ENCODE measurements at regions not wholly inside any gene's neighbourhood (a gene's known extent, or its start where the extent isn't known, plus 50 kb on each side); places are given as distances from the start of the nearest gene placed in this dataset.

- TF ChIP-seq ZNF34 (CRISPR knock-in tag; IDR thresholded peaks at IDR 0.05; ENCODE audit: borderline replicate concordance) (no peak), ZNF205 (CRISPR knock-in tag; IDR thresholded peaks at IDR 0.05) (no peak), ATF5 (CRISPR knock-in tag; IDR thresholded peaks at IDR 0.05; ENCODE audit: low read depth) (no peak), SMAD9 (CRISPR knock-in tag; IDR thresholded peaks at IDR 0.05) (no peak), TCF7 (IDR thresholded peaks at IDR 0.05; ENCODE audit: low read depth) (no peak), POLR2AphosphoS2 (IDR thresholded peaks at IDR 0.05; ENCODE audit: low read depth, low read length) (no peak), ZNF282 (IDR thresholded peaks at IDR 0.05; ENCODE audit: partially characterized antibody) (no peak), EHMT2 (IDR thresholded peaks at IDR 0.05; ENCODE audit: borderline replicate concordance, low read depth, low read length) (no peak), SPEN (CRISPR knock-in tag; IDR thresholded peaks at IDR 0.05; ENCODE audit: low read depth) (no peak), ZNF335 (CRISPR knock-in tag; IDR thresholded peaks at IDR 0.05) (no peak), TSC22D2 (CRISPR knock-in tag; IDR thresholded peaks at IDR 0.05; ENCODE audit: borderline replicate concordance) (no peak)
Measured at GRCh38 chr9:107836300-107836699, 346.7 kb upstream of the KLF4 start (continued).

- H3K27ac ChIP-seq (ENCODE audit: extremely low read length, insufficient read depth, low read length) = no peak overlapping the region
- 10% methylated on average over 4 of the region's 4 CpGs for WGBS (ENCODE audit: low lambda C conversion rate)
- FAIRE-seq (no peak), DNase-seq (ENCODE audit: low spot score) (no peak), ATAC-seq (no peak)
- H3K79me2 ChIP-seq (ENCODE audit: insufficient read depth, low read length) = no peaks in the 10 kb centered on the region
- no peaks in the 10 kb centered on the region; a peak in 1 of 5 replicates for H3K27me3 ChIP-seq (ENCODE audit: control insufficient read depth in 1 of 2, insufficient read depth in 2 of 2, low read length in 2 of 2)
- H3K4me1 ChIP-seq (ENCODE audit: insufficient read depth, low read length) = no peaks in the 10 kb centered on the region
- H4K20me1 ChIP-seq (ENCODE audit: insufficient read depth, low read length) = no peaks in the 10 kb centered on the region
- no peak overlapping the region for H2AFZ ChIP-seq (ENCODE audit: low read length)
- H3K4me3 ChIP-seq (replicated peaks in 1 of 3; ENCODE audit: insufficient read depth in 1 of 3, low read depth in 2 of 3, low read length in 3 of 3) = no peak overlapping the region
- no peaks in the 10 kb centered on the region for H3K36me3 ChIP-seq (replicated peaks in 1 of 2; ENCODE audit: control insufficient read depth in 1 of 2, insufficient read depth in 2 of 2, low read length in 2 of 2)
- ChIA-PET CTCF (ENCODE audit: low intra/inter-chr PET ratio, low total read pairs) (no interaction called here), POLR2A (no interaction called here)
- intact Hi-C loops (cut with micrococcal nuclease; ENCODE audit: unreplicated experiment) = no loop called here
- in situ Hi-C loops (cut with HindIII; ENCODE audit: extremely low pct_ligation_motif_present, low pct_unique_long_range_greater_than_20kb) = no loop called here
- no peak overlapping the region for H3K4me2 ChIP-seq (ENCODE audit: low read depth, low read length)
- H3K9me3 ChIP-seq (ENCODE audit: low read length) = no peaks in the 10 kb centered on the region
- no peak overlapping the region for H3K9ac ChIP-seq (ENCODE audit: insufficient read depth, low read depth, low read length)
- no TSS peak for BruUV-seq (replicated peaks)
- TF ChIP-seq AGO2 (optimal IDR thresholded peaks at IDR 0.05; ENCODE audit: low read depth, low read length) = no peak
- no peak for TF ChIP-seq HIC2 (CRISPR knock-in tag; IDR thresholded peaks at IDR 0.05; ENCODE audit: low read depth)
- no peak for TF ChIP-seq PATZ1 (CRISPR knock-in tag; IDR thresholded peaks at IDR 0.05)
- TF ChIP-seq ZNF142 (CRISPR knock-in tag; IDR thresholded peaks at IDR 0.05) = no peak
Measured at GRCh38 chr9:107833295-107833694, 343.7 kb upstream of the KLF4 start.

All from HepG2 (cell line).